ENCODE measurements at regions not wholly inside any gene's neighbourhood (a gene's known extent, or its start where the extent isn't known, plus 50 kb on each side); places are given as distances from the start of the nearest gene placed in this dataset.

GRCh38 chr13:111973186-111973585, 93.8 kb upstream of the SOX1 start:
- no peak for ATAC-seq
- Histone ChIP-seq H3K4me3 (ENCODE audit: low read depth in 2 of 2, low read length in 2 of 2) (no peak overlapping the region), H3K36me3 (ENCODE audit: control insufficient read depth, insufficient read depth, low read length) (no peaks in the 10 kb centered on the region), H3K27ac (ENCODE audit: low read length) (no peak overlapping the region), H3K27me3 (ENCODE audit: control insufficient read depth, insufficient read depth, low read length) (no peaks in the 10 kb centered on the region), H3K4me1 (ENCODE audit: control insufficient read depth, insufficient read depth, low read length) (no peaks in the 10 kb centered on the region), H3K9me3 (ENCODE audit: control insufficient read depth, insufficient read depth, low read depth, low read length) (no peaks in the 10 kb centered on the region)
- TF ChIP-seq, protein P1, sequence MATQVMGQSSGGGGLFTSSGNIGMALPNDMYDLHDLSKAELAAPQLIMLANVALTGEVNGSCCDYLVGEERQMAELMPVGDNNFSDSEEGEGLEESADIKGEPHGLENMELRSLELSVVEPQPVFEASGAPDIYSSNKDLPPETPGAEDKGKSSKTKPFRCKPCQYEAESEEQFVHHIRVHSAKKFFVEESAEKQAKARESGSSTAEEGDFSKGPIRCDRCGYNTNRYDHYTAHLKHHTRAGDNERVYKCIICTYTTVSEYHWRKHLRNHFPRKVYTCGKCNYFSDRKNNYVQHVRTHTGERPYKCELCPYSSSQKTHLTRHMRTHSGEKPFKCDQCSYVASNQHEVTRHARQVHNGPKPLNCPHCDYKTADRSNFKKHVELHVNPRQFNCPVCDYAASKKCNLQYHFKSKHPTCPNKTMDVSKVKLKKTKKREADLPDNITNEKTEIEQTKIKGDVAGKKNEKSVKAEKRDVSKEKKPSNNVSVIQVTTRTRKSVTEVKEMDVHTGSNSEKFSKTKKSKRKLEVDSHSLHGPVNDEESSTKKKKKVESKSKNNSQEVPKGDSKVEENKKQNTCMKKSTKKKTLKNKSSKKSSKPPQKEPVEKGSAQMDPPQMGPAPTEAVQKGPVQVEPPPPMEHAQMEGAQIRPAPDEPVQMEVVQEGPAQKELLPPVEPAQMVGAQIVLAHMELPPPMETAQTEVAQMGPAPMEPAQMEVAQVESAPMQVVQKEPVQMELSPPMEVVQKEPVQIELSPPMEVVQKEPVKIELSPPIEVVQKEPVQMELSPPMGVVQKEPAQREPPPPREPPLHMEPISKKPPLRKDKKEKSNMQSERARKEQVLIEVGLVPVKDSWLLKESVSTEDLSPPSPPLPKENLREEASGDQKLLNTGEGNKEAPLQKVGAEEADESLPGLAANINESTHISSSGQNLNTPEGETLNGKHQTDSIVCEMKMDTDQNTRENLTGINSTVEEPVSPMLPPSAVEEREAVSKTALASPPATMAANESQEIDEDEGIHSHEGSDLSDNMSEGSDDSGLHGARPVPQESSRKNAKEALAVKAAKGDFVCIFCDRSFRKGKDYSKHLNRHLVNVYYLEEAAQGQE (IDR thresholded peaks at IDR 0.05; ENCODE audit: insufficient read depth in 1 of 2, low read depth in 2 of 2, low read length in 1 of 2) = no peak
- TF ChIP-seq POLR2AphosphoS5 (IDR thresholded peaks at IDR 0.05; ENCODE audit: low read depth, low read length) = no peak
- no peak for TF ChIP-seq SIN3A (IDR thresholded peaks at IDR 0.05; ENCODE audit: borderline replicate concordance, insufficient read depth, low read depth, low read length)
- intact Hi-C loops (cut with micrococcal nuclease; ENCODE audit: unreplicated experiment) = no loop called here
- no peak for DNase-seq (ENCODE audit: low read depth, low spot score)
- no TSS peak for BruUV-seq (replicated peaks)
- POLR2A ChIA-PET = interaction anchor here (0.6 kb wide), 1 partner anchor 440 kb away, joined by 3 read pairs; no protein-coding TSS in a partner anchor
- in situ Hi-C loops (cut with HindIII; ENCODE audit: low pct_unique_long_range_greater_than_20kb, low sequenced_read_pairs) = no loop called here
- CTCF ChIA-PET = no interaction called here

- DNase-seq (ENCODE audit: low read depth, low spot score) = no peak
- TF ChIP-seq TCF7L2 (IDR thresholded peaks at IDR 0.05; ENCODE audit: low read depth, low read length) = no peak
- TF ChIP-seq POLR2AphosphoS5 (IDR thresholded peaks at IDR 0.05; ENCODE audit: low read depth, low read length) = no peak
- TF ChIP-seq, protein P2, sequence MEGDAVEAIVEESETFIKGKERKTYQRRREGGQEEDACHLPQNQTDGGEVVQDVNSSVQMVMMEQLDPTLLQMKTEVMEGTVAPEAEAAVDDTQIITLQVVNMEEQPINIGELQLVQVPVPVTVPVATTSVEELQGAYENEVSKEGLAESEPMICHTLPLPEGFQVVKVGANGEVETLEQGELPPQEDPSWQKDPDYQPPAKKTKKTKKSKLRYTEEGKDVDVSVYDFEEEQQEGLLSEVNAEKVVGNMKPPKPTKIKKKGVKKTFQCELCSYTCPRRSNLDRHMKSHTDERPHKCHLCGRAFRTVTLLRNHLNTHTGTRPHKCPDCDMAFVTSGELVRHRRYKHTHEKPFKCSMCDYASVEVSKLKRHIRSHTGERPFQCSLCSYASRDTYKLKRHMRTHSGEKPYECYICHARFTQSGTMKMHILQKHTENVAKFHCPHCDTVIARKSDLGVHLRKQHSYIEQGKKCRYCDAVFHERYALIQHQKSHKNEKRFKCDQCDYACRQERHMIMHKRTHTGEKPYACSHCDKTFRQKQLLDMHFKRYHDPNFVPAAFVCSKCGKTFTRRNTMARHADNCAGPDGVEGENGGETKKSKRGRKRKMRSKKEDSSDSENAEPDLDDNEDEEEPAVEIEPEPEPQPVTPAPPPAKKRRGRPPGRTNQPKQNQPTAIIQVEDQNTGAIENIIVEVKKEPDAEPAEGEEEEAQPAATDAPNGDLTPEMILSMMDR (IDR thresholded peaks at IDR 0.05) = no peak
- TF ChIP-seq, protein P1 (IDR thresholded peaks at IDR 0.05; ENCODE audit: insufficient read depth in 1 of 2, low read depth in 2 of 2, low read length in 1 of 2) = no peak
- no peak for TF ChIP-seq SIN3A (IDR thresholded peaks at IDR 0.05; ENCODE audit: borderline replicate concordance, insufficient read depth, low read depth, low read length)
- Histone ChIP-seq H3K4me3 (ENCODE audit: low read depth in 2 of 2, low read length in 2 of 2) (no peak overlapping the region), H3K27ac (ENCODE audit: low read length) (no peak overlapping the region), H3K4me1 (ENCODE audit: control insufficient read depth, insufficient read depth, low read length) (no peaks in the 10 kb centered on the region), H3K36me3 (ENCODE audit: control insufficient read depth, insufficient read depth, low read length) (no peaks in the 10 kb centered on the region), H3K27me3 (ENCODE audit: control insufficient read depth, insufficient read depth, low read length) (no peaks in the 10 kb centered on the region), H3K9me3 (ENCODE audit: control insufficient read depth, insufficient read depth, low read depth, low read length) (no peaks in the 10 kb centered on the region)
- no TSS peak for BruUV-seq (replicated peaks)
- in situ Hi-C loops (cut with HindIII; ENCODE audit: low pct_unique_long_range_greater_than_20kb, low sequenced_read_pairs) (no loop called here), intact Hi-C loops (cut with micrococcal nuclease; ENCODE audit: unreplicated experiment) (no loop called here)
- POLR2A ChIA-PET = interaction anchor here (0.6 kb wide), 1 partner anchor 441 kb away, joined by 3 read pairs; no protein-coding TSS in a partner anchor
- CTCF ChIA-PET = no interaction called here
- ATAC-seq = no peak
Observed at GRCh38 chr13:111973605-111974340, 93.2 kb upstream of the SOX1 start.
